ENCODE measurements at regions not wholly inside any gene's neighbourhood (a gene's known extent, or its start where the extent isn't known, plus 50 kb on each side); places are given as distances from the start of the nearest gene placed in this dataset.

DNA sequence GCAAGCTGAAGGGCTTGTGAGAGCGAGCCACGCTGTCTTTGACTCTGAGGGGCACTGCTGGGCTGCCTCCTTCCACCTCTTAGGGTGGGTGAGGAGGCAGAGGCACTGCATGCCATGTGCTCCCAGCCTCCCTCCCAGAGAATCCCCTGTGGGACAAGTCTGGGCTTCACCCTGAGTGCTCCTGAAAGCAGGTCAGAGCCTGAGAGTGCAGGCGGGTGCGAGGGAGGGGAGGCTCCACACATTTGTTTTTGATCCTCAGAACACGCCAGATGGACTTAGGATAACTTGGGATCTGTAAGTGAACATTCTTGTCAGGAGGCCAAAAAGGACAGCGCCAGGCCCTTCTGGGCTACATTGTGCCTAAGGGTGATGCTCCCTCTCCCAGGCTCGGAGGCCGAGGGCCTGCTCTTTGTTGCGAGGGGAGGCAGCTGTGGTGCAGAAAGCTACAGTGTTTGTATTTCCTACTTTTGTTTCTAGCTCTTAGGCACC lies 155.4 kb downstream of the TMX1 start:
- no peaks in the 10 kb centered on the region for H3F3A ChIP-seq (ENCODE audit: insufficient read depth)
- no peak overlapping the region for H3K9ac ChIP-seq (ENCODE audit: low read length)
- H3K9me3 ChIP-seq (ENCODE audit: insufficient read depth, low read length): no peaks in the 10 kb centered on the region
- no peak overlapping the region for H3K4me2 ChIP-seq (ENCODE audit: low read depth, low read length, poor library complexity, severe bottlenecking)
- H3K4me3 ChIP-seq (ENCODE audit: insufficient read depth, low read length, poor library complexity, severe bottlenecking): no peak overlapping the region
- H4K20me1 ChIP-seq (ENCODE audit: low read depth, low read length): no peaks in the 10 kb centered on the region
- no peaks in the 10 kb centered on the region for H3K27me3 ChIP-seq (ENCODE audit: low read length)
- TF ChIP-seq, protein P1, sequence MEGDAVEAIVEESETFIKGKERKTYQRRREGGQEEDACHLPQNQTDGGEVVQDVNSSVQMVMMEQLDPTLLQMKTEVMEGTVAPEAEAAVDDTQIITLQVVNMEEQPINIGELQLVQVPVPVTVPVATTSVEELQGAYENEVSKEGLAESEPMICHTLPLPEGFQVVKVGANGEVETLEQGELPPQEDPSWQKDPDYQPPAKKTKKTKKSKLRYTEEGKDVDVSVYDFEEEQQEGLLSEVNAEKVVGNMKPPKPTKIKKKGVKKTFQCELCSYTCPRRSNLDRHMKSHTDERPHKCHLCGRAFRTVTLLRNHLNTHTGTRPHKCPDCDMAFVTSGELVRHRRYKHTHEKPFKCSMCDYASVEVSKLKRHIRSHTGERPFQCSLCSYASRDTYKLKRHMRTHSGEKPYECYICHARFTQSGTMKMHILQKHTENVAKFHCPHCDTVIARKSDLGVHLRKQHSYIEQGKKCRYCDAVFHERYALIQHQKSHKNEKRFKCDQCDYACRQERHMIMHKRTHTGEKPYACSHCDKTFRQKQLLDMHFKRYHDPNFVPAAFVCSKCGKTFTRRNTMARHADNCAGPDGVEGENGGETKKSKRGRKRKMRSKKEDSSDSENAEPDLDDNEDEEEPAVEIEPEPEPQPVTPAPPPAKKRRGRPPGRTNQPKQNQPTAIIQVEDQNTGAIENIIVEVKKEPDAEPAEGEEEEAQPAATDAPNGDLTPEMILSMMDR (IDR thresholded peaks at IDR 0.05; ENCODE audit: insufficient read depth, low read length, poor library complexity, severe bottlenecking): no peak
- TF ChIP-seq EZH2phosphoT487 (conservative IDR thresholded peaks at IDR 0.05; ENCODE audit: low read length): no peak
- H2AFZ ChIP-seq (ENCODE audit: low read depth, low read length, severe bottlenecking): no peak overlapping the region
- H3K36me3 ChIP-seq (ENCODE audit: low read length): no peaks in the 10 kb centered on the region
- H3K9me2 ChIP-seq (replicated peaks; ENCODE audit: insufficient read depth, low read length): no peaks in the 10 kb centered on the region
- H3K79me2 ChIP-seq (ENCODE audit: insufficient read depth, low read length): no peaks in the 10 kb centered on the region
- H3K27ac ChIP-seq (ENCODE audit: low read depth, low read length): no peak overlapping the region

DNA sequence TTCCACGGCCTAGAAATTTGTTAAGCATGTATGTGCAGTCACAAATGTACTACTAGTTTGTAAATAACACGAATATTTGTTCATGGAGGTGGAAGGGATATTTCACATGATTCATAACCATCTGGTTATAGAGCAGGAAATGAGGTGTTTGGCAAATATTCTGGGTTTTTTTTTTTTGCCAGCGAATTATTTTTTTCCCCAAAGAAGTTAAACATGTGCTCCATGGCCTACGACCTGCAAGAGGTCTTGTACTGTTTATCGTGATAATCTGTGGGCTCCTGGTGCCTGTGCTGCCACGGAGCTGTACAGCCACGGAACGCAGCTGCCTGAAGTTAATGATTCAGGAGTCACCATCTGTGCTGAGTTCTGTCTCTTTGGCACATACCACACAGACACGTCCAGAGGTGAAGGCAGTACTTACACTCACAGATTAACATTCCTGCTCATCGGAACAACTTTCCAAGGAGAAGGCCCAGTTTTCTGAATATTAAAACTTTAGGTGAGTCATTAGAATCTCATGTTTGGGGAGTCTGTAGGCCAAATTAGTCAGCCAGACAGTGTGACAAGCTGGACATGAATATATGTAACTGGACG lies 156.3 kb downstream of the TMX1 start:
- H3K4me2 ChIP-seq (ENCODE audit: low read depth, low read length, poor library complexity, severe bottlenecking): no peak overlapping the region
- no peaks in the 10 kb centered on the region for H3K9me3 ChIP-seq (ENCODE audit: insufficient read depth, low read length)
- H3K36me3 ChIP-seq (ENCODE audit: low read length): no peaks in the 10 kb centered on the region
- H2AFZ ChIP-seq (ENCODE audit: low read depth, low read length, severe bottlenecking): no peak overlapping the region
- H3K27ac ChIP-seq (ENCODE audit: low read depth, low read length): no peak overlapping the region
- no peaks in the 10 kb centered on the region for H3K9me2 ChIP-seq (replicated peaks; ENCODE audit: insufficient read depth, low read length)
- no peak overlapping the region for H3K4me3 ChIP-seq (ENCODE audit: insufficient read depth, low read length, poor library complexity, severe bottlenecking)
- no peaks in the 10 kb centered on the region for H3K27me3 ChIP-seq (ENCODE audit: low read length)
- H3K9ac ChIP-seq (ENCODE audit: low read length): no peak overlapping the region
- H3F3A ChIP-seq (ENCODE audit: insufficient read depth): no peaks in the 10 kb centered on the region
- TF ChIP-seq, protein P1 (IDR thresholded peaks at IDR 0.05; ENCODE audit: insufficient read depth, low read length, poor library complexity, severe bottlenecking): no peak
- H3K79me2 ChIP-seq (ENCODE audit: insufficient read depth, low read length): no peaks in the 10 kb centered on the region
- H4K20me1 ChIP-seq (ENCODE audit: low read depth, low read length): no peaks in the 10 kb centered on the region

DNA sequence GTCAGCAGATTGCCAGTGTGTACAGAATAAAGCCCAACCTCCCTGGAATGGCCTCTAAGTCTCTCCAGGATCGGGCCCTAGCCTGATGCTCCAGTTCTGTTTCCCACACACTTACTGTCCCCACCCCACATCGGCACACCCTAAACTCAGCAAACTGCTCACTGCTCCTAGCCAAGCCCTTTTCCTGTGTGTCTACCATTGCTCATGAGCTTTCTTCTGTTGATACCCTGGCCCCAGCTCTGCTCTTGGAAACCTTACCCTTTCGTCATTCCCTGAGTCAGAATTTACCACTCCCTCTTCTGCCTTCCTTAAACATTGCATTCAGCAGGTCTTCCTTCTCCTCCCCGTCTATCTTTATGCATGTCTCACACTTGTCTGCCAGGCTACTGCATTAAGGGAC lies 158.9 kb downstream of the TMX1 start:
- H3K27ac ChIP-seq (ENCODE audit: low read depth, low read length): no peak overlapping the region
- no peaks in the 10 kb centered on the region for H4K20me1 ChIP-seq (ENCODE audit: low read depth, low read length)
- H3K9me3 ChIP-seq (ENCODE audit: insufficient read depth, low read length): no peaks in the 10 kb centered on the region
- H3K9ac ChIP-seq (ENCODE audit: low read length): no peak overlapping the region
- H3K9me2 ChIP-seq (replicated peaks; ENCODE audit: insufficient read depth, low read length): no peaks in the 10 kb centered on the region
- no peak overlapping the region for H3K4me3 ChIP-seq (ENCODE audit: insufficient read depth, low read length, poor library complexity, severe bottlenecking)
- no peak overlapping the region for H2AFZ ChIP-seq (ENCODE audit: low read depth, low read length, severe bottlenecking)
- no peak overlapping the region for H3K4me2 ChIP-seq (ENCODE audit: low read depth, low read length, poor library complexity, severe bottlenecking)
- TF ChIP-seq EZH2phosphoT487 (conservative IDR thresholded peaks at IDR 0.05; ENCODE audit: low read length): no peak
- TF ChIP-seq, protein P1 (IDR thresholded peaks at IDR 0.05; ENCODE audit: insufficient read depth, low read length, poor library complexity, severe bottlenecking): no peak
- no peaks in the 10 kb centered on the region for H3K27me3 ChIP-seq (ENCODE audit: low read length)
- no peaks in the 10 kb centered on the region for H3F3A ChIP-seq (ENCODE audit: insufficient read depth)
- H3K36me3 ChIP-seq (ENCODE audit: low read length): no peaks in the 10 kb centered on the region
- H3K79me2 ChIP-seq (ENCODE audit: insufficient read depth, low read length): no peaks in the 10 kb centered on the region
